ENCODE measurements at regions not wholly inside any gene's neighbourhood (a gene's known extent, or its start where the extent isn't known, plus 50 kb on each side); places are given as distances from the start of the nearest gene placed in this dataset.

- dilution Hi-C loops (cut with MboI; ENCODE audit: extremely low pct_ligation_motif_present, low sequenced_read_pairs), result no loop called here
- no peak for FAIRE-seq
Observed at GRCh38 chr10:30248728-30249127, 100.3 kb downstream of the MTPAP start.

More at GRCh38 chr10:30248728-30249127, 100.3 kb downstream of the MTPAP start:
- H3K27me3 ChIP-seq (ENCODE audit: control insufficient read depth in 2 of 2, insufficient read depth in 2 of 2, low read length in 2 of 2), result peaks cover 2 to 3% of the 10 kb centered on the region in 2 experiments
- ChIA-PET POLR2A (no interaction called here), CTCF (no interaction called here)
- no peaks in the 10 kb centered on the region for H4K20me1 ChIP-seq (replicated peaks; ENCODE audit: control insufficient read depth, extremely low read depth, insufficient read depth, low read length)
- H3K9me3 ChIP-seq (replicated peaks; ENCODE audit: control insufficient read depth, insufficient read depth, low read length), result no peaks in the 10 kb centered on the region
- H2AFZ ChIP-seq (ENCODE audit: low read depth, low read length), result no peak overlapping the region
- no peak overlapping the region for H3K4me2 ChIP-seq (ENCODE audit: insufficient read depth, low read length)
- DNase-seq (ENCODE audit: low read depth, low spot score), result no peak
- H3K9ac ChIP-seq (replicated peaks; ENCODE audit: extremely low read depth, insufficient read depth, low read length), result no peak overlapping the region
- no peak for TF ChIP-seq POLR2AphosphoS5 (IDR thresholded peaks at IDR 0.05; ENCODE audit: insufficient read depth, low read depth, low read length)
- no peak for TF ChIP-seq CTCF (IDR thresholded peaks at IDR 0.05; ENCODE audit: extremely low read depth in 1 of 2, insufficient read depth in 1 of 2, low read depth in 1 of 2, low read length in 2 of 2)
- TF ChIP-seq FOS (IDR thresholded peaks at IDR 0.05; ENCODE audit: borderline replicate concordance, insufficient read depth, low read length), result no peak
- no peak for TF ChIP-seq EZH2 (IDR thresholded peaks at IDR 0.05; ENCODE audit: borderline replicate concordance, low read depth, low read length, severe bottlenecking)
- TF ChIP-seq JUN (IDR thresholded peaks at IDR 0.05; ENCODE audit: borderline replicate concordance, insufficient read depth, insufficient read length, low read depth), result no peak
- TF ChIP-seq POLR2A (IDR thresholded peaks at IDR 0.05; ENCODE audit: low read depth, low read length), result no peak
- no peak for TF ChIP-seq GATA2 (IDR thresholded peaks at IDR 0.05; ENCODE audit: insufficient read depth, insufficient read length, low read depth, low read length)
- no peak for TF ChIP-seq MYC (IDR thresholded peaks at IDR 0.05; ENCODE audit: low read depth, low read length)
- no peak for TF ChIP-seq MAX (IDR thresholded peaks at IDR 0.05; ENCODE audit: insufficient read depth, insufficient read length)
- H3K9me1 ChIP-seq (replicated peaks; ENCODE audit: control insufficient read depth, extremely low read depth, insufficient read depth, low read length), result no peaks in the 10 kb centered on the region
- H3K79me2 ChIP-seq (ENCODE audit: control insufficient read depth, insufficient read depth, low read length), result no peaks in the 10 kb centered on the region
- no peaks in the 10 kb centered on the region for H3K36me3 ChIP-seq (ENCODE audit: control insufficient read depth in 2 of 2, extremely low read depth in 1 of 2, insufficient read depth in 2 of 2, low read length in 2 of 2)
- intact Hi-C loops (cut with micrococcal nuclease), result no loop called here
- no peaks in the 10 kb centered on the region for H3K4me1 ChIP-seq (ENCODE audit: control insufficient read depth, extremely low read depth, insufficient read depth, low read length)
- no TSS peak for BruUV-seq (replicated peaks)
- H3K27ac ChIP-seq (ENCODE audit: insufficient read depth, low read depth, low read length), result no peak overlapping the region
- H3K4me3 ChIP-seq (replicated peaks in 1 of 3; ENCODE audit: insufficient read depth in 1 of 3, low read depth in 1 of 3, low read length in 3 of 3), result no peak overlapping the region

All from endothelial cell of umbilical vein (primary cell).